HEK293T (cell line): ENCODE measurements at regions not wholly inside any gene's neighbourhood (a gene's known extent, or its start where the extent isn't known, plus 50 kb on each side); places are given as distances from the start of the nearest gene placed in this dataset.

Experiments used
- CTCF ChIA-PET: fragments of 350-600 bp; formaldehyde crosslinking; extraction: SDS; loops from one replicate; lab custom pipeline; 2021; ENCODE audit warnings: antibody characterized with exemption, inconsistent platforms; lab: Yijun Ruan, JAX
- POLR2A ChIA-PET: fragments of 350-600 bp; formaldehyde crosslinking; extraction: SDS; loops from one replicate; lab custom pipeline; 2020; ENCODE audit warnings: antibody characterized with exemption, inconsistent platforms; lab: Yijun Ruan, JAX
- DNase-seq: peaks from one replicate; pipeline ENCODE4 v3.0.0; 2012; ENCODE audit warnings: mixed read lengths; ENCODE audit errors: extremely low spot score
- ARNT ChIP-seq: fragments of 450-650 bp; IDR thresholded peaks from 2 replicates; pipeline ENCODE4 v1.6.1; 2017; ENCODE audit warnings: mild to moderate bottlenecking
- BHLHE40 ChIP-seq: fragments of 450-650 bp; IDR thresholded peaks from 2 replicates; pipeline ENCODE4 v1.6.1; 2016; ENCODE audit warnings: mild to moderate bottlenecking, moderate library complexity, borderline replicate concordance
- CTBP1 ChIP-seq: fragments of 450-650 bp; IDR thresholded peaks from 2 replicates; pipeline ENCODE4 v1.6.1; 2016; ENCODE audit warnings: borderline replicate concordance
- ELF4 ChIP-seq: fragments of 450-650 bp; IDR thresholded peaks from 2 replicates; pipeline ENCODE4 v1.6.1; 2017; ENCODE audit warnings: antibody characterized with exemption
- FOXA1 ChIP-seq: fragments of 450-650 bp; IDR thresholded peaks from 2 replicates; pipeline ENCODE4 v1.6.1; 2016; ENCODE audit warnings: mild to moderate bottlenecking
- FOXK2 ChIP-seq: fragments of 450-650 bp; IDR thresholded peaks from 2 replicates; pipeline ENCODE4 v1.6.1; 2016; ENCODE audit warnings: mild to moderate bottlenecking
- FOXM1 ChIP-seq: fragments of 450-650 bp; IDR thresholded peaks from 2 replicates; pipeline ENCODE4 v1.6.1; 2017; ENCODE audit warnings: mild to moderate bottlenecking, borderline replicate concordance
- HDGF ChIP-seq: fragments of 450-650 bp; IDR thresholded peaks from 2 replicates; pipeline ENCODE4 v1.6.1; 2017; ENCODE audit warnings: antibody characterized with exemption, borderline replicate concordance
- L3MBTL2 ChIP-seq: fragments of 450-650 bp; conservative IDR thresholded peaks from 2 replicates; pipeline ENCODE4 v1.6.1; 2016; ENCODE audit warnings: mild to moderate bottlenecking
- LEF1 ChIP-seq: fragments of 450-650 bp; IDR thresholded peaks from 2 replicates; pipeline ENCODE4 v1.6.1; 2017; ENCODE audit warnings: mild to moderate bottlenecking, borderline replicate concordance
- NFRKB ChIP-seq: fragments of 450-650 bp; IDR thresholded peaks from 2 replicates; pipeline ENCODE4 v1.6.1; 2016; ENCODE audit warnings: mild to moderate bottlenecking, moderate library complexity
- SP1 ChIP-seq: fragments of 450-650 bp; IDR thresholded peaks from 2 replicates; pipeline ENCODE4 v1.6.1; 2017
- SUZ12 ChIP-seq: fragments of 450-650 bp; IDR thresholded peaks from 2 replicates; pipeline ENCODE4 v1.6.1; 2016; ENCODE audit warnings: mild to moderate bottlenecking
- TARDBP ChIP-seq: fragments of 450-650 bp; IDR thresholded peaks from 2 replicates; pipeline ENCODE4 v1.6.1; 2016
- ZNF384 ChIP-seq: fragments of 450-650 bp; IDR thresholded peaks from 2 replicates; pipeline ENCODE4 v1.6.1; 2016
- TF ChIP-seq, protein P1 (sequence below): fragments of 450-650 bp; IDR thresholded peaks from 2 replicates; pipeline ENCODE4 v1.6.1; 2016

DNA sequence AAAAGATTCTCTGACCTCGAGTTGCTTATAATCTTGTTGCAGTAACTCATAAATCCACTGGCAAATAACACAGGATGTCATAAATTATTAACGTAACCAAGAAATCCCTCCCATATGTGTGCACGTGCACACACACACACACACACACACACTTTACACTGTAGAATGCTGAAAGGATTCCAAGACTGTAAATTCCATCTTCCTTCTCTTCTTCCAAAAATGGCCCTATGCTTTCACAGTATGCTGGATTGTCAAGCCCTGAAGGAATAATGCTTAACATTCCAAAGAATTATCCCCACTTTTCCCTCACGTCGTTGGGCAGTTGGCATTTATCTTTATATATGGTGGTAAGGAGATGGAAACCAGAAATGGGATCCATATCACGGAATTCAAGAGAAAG is 117.5 kb upstream of the CRIM1 start:
- TF ChIP-seq BHLHE40 (no peak), TARDBP (no peak), ELF4 (no peak), SP1 (no peak), HDGF (no peak), FOXM1 (no peak), CTBP1 (no peak), LEF1 (no peak), SUZ12 (no peak), FOXK2 (no peak), FOXA1 (no peak)
- TF ChIP-seq, protein P1, sequence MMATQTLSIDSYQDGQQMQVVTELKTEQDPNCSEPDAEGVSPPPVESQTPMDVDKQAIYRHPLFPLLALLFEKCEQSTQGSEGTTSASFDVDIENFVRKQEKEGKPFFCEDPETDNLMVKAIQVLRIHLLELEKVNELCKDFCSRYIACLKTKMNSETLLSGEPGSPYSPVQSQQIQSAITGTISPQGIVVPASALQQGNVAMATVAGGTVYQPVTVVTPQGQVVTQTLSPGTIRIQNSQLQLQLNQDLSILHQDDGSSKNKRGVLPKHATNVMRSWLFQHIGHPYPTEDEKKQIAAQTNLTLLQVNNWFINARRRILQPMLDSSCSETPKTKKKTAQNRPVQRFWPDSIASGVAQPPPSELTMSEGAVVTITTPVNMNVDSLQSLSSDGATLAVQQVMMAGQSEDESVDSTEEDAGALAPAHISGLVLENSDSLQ, result no peak
- POLR2A ChIA-PET, result no interaction called here
- CTCF ChIA-PET, result no interaction called here
- no peak for DNase-seq

DNA sequence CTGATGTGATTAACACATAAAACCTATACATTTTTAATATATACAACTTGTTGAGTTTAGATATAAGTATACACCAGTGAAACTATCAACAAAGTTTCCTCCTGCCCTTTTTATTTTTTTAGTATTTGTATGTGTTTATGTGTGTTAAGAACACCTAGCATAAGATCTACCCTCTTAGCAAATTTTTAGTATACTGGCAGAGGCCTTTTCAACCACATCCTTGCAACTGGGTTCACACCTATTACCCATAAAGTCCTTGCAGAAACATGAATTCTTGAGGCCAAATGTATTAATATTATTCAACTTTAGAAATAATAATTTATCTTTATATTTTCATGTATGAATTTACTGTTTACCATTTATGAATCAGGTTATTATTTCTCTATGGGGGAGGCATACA is 119.7 kb upstream of the CRIM1 start:
- TF ChIP-seq NFRKB, result no peak
- no peak for TF ChIP-seq ARNT
- no peak for TF ChIP-seq SP1
- no peak for TF ChIP-seq LEF1
- TF ChIP-seq ELF4, result no peak
- no peak for TF ChIP-seq FOXK2
- no peak for TF ChIP-seq BHLHE40
- no peak for TF ChIP-seq L3MBTL2
- TF ChIP-seq FOXM1, result no peak
- TF ChIP-seq, protein P1, result no peak
- TF ChIP-seq ZNF384, result no peak
- no peak for TF ChIP-seq SUZ12
- ChIA-PET CTCF (no interaction called here), POLR2A (no interaction called here)
- DNase-seq, result no peak

GRCh38 chr2:36235426-36235825 is 120.2 kb upstream of the CRIM1 start:
- no peak for DNase-seq
- POLR2A ChIA-PET, result no interaction called here
- TF ChIP-seq BHLHE40 (no peak), ELF4 (no peak), FOXM1 (no peak), SP1 (no peak), TARDBP (no peak), FOXK2 (no peak), L3MBTL2 (no peak), NFRKB (no peak), HDGF (no peak), ZNF384 (no peak), LEF1 (no peak), CTBP1 (no peak), FOXA1 (no peak)
- TF ChIP-seq, protein P1, result no peak
- CTCF ChIA-PET, result no interaction called here

DNA sequence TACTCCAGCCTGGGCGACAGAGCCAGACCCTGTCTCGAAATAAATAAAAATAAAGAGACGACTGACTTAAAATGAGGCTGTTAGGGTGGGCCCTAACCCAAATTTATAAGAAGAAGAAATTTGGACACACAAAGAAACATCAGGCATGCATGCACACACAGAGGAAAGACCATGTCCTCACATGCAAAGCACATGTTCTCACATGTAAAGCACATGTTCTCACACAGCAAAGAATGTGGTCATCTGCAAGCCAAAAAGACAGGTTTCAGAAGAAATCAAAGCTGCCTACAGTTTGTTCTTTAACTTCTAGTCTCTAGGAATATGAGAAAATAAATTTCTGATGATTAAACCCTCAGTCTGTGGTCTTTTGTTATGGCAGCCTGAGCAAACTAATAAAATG is 132.3 kb upstream of the CRIM1 start:
- DNase-seq, result no peak
- ChIA-PET POLR2A (no interaction called here), CTCF (no interaction called here)
- TF ChIP-seq L3MBTL2 (no peak), ELF4 (no peak), FOXA1 (no peak), SP1 (no peak), ARNT (no peak)

DNA sequence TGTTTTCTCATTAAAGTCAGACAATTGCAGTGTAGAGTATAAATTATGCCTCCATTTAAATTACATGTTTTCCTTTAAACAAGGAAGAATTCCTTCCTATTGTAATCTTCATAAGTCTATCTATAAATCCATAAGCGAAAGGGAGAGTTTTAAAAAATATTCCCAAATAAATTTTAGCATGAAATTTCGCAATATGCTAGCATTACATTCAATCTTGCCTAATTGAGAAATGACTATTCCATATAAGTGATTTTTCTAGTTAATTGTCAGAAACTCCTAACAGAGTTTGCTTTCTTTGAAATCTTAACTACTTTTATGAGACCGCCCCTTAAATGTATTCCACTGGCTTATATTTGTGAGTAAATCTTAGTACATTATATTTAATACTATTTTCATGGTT is 133.1 kb upstream of the CRIM1 start:
- DNase-seq, result no peak
- ChIA-PET CTCF (no interaction called here), POLR2A (no interaction called here)
- no peak for TF ChIP-seq LEF1
- no peak for TF ChIP-seq ARNT
- TF ChIP-seq SUZ12, result no peak
- TF ChIP-seq SP1, result no peak
- TF ChIP-seq ZNF384, result no peak

GRCh38 chr2:36214691-36215090 is 140.9 kb upstream of the CRIM1 start:
- TF ChIP-seq CTBP1 (no peak), LEF1 (no peak), BHLHE40 (no peak)
- ChIA-PET CTCF (no interaction called here), POLR2A (no interaction called here)
- DNase-seq, result no peak

GRCh38 chr2:36203366-36203765 is 152.2 kb upstream of the CRIM1 start:
- ChIA-PET POLR2A (no interaction called here), CTCF (no interaction called here)
- no peak for TF ChIP-seq FOXM1
- no peak for TF ChIP-seq ARNT
- TF ChIP-seq NFRKB, result no peak
- TF ChIP-seq, protein P1, result no peak
- DNase-seq, result no peak
